Ovary (tissue), 3 donors: ENCODE measurements at regions not wholly inside any gene's neighbourhood (a gene's known extent, or its start where the extent isn't known, plus 50 kb on each side); places are given as distances from the start of the nearest gene placed in this dataset.

Experiments
- EP300 ChIP-seq: sonication (generic); formaldehyde crosslinking; IDR thresholded peaks from one replicate; pipeline ENCODE4 v1.6.1; 2017; ENCODE audit warnings: antibody characterized with exemption
- TF ChIP-seq, protein P1 (sequence below), 3 donors: fragments of 450-650 bp in 2 of 3; fragments of 200-600 bp in 1 of 3; IDR thresholded peaks; one replicate each; pipeline versions ENCODE4 v1.5.1 to v1.8.0; 2016 to 2022; ENCODE audit warnings: antibody characterized with exemption in 3 of 3, mild to moderate bottlenecking in 1 of 3
- donor health status: DM: no; HTN: no; CAD: no.

DNA sequence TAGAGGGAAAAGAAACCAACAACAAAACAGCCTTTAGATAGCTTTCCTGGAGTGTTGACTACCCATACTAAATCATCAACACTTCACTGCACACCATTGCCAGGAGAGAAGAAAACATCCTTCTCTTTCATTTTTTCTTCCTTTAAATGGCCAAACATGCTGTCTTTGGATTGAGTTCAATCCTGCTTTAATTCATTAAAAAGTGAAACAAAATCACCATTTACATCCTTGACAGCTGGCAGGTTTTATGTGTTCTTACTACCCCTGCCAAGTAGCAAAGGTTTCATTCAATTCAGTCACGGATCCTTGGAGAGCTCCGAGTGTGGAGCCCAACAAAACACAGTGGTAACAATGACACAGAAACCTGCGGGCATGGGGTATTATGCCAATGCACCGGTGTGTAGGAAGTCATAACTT is 568.3 kb downstream of the ANKRD50 start:
- TF ChIP-seq, protein P1, sequence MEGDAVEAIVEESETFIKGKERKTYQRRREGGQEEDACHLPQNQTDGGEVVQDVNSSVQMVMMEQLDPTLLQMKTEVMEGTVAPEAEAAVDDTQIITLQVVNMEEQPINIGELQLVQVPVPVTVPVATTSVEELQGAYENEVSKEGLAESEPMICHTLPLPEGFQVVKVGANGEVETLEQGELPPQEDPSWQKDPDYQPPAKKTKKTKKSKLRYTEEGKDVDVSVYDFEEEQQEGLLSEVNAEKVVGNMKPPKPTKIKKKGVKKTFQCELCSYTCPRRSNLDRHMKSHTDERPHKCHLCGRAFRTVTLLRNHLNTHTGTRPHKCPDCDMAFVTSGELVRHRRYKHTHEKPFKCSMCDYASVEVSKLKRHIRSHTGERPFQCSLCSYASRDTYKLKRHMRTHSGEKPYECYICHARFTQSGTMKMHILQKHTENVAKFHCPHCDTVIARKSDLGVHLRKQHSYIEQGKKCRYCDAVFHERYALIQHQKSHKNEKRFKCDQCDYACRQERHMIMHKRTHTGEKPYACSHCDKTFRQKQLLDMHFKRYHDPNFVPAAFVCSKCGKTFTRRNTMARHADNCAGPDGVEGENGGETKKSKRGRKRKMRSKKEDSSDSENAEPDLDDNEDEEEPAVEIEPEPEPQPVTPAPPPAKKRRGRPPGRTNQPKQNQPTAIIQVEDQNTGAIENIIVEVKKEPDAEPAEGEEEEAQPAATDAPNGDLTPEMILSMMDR (IDR thresholded peaks at IDR 0.05): no peak
- TF ChIP-seq EP300: no peak
